Activated CD4-positive, alpha-beta T cell treated with anti-CD3 and anti-CD28 coated beads, Interleukin-2, amount 50 U/mL, for 1 hour (primary cell): ENCODE measurements at regions not wholly inside any gene's neighbourhood (a gene's known extent, or its start where the extent isn't known, plus 50 kb on each side); places are given as distances from the start of the nearest gene placed in this dataset.

ENCODE experiments used
- DNase-seq: peaks from one replicate; pipeline ENCODE4 v3.0.0-alpha.2; 2020

GRCh38 chr21:38159355-38159754 lies 97.4 kb upstream of the KCNJ15 start:
- DNase-seq, result peak; percentile 47

GRCh38 chr21:38165466-38166172 lies 91.2 kb upstream of the KCNJ15 start:
- no peak for DNase-seq

GRCh38 chr21:38166173-38166535 lies 90.6 kb upstream of the KCNJ15 start:
- DNase-seq, result no peak

GRCh38 chr21:38167345-38167744 lies 89.4 kb upstream of the KCNJ15 start:
- no peak for DNase-seq

GRCh38 chr21:38170283-38170682 lies 86.5 kb upstream of the KCNJ15 start:
- peak; percentile 1 for DNase-seq

GRCh38 chr21:38170704-38171682 lies 85.8 kb upstream of the KCNJ15 start:
- DNase-seq, result no peak

- no peak for DNase-seq
Measured at GRCh38 chr21:38171723-38172344, 85.0 kb upstream of the KCNJ15 start.

- no peak for DNase-seq
Measured at GRCh38 chr21:38173276-38174035, 83.3 kb upstream of the KCNJ15 start.

GRCh38 chr21:38175306-38175705 lies 81.5 kb upstream of the KCNJ15 start:
- DNase-seq, result no peak

- DNase-seq, result no peak
Measured at GRCh38 chr21:38177919-38178652, 78.7 kb upstream of the KCNJ15 start.

GRCh38 chr21:38178653-38179470 lies 77.9 kb upstream of the KCNJ15 start:
- DNase-seq, result no peak

- DNase-seq, result no peak
Measured at GRCh38 chr21:38179511-38179910, 77.3 kb upstream of the KCNJ15 start.

GRCh38 chr21:38181096-38181495 lies 75.7 kb upstream of the KCNJ15 start:
- DNase-seq, result no peak

GRCh38 chr21:38182370-38182985 lies 74.3 kb upstream of the KCNJ15 start:
- no peak for DNase-seq

GRCh38 chr21:38183961-38184360 lies 72.8 kb upstream of the KCNJ15 start:
- no peak for DNase-seq

GRCh38 chr21:38186661-38187270 lies 70.0 kb upstream of the KCNJ15 start:
- DNase-seq, result no peak

GRCh38 chr21:38188037-38188436 lies 68.8 kb upstream of the KCNJ15 start:
- DNase-seq, result no peak

GRCh38 chr21:38196036-38196435 lies 60.8 kb upstream of the KCNJ15 start:
- no peak for DNase-seq

- DNase-seq, result no peak
Measured at GRCh38 chr21:38202811-38203210, 54.0 kb upstream of the KCNJ15 start.

GRCh38 chr21:38203229-38203628 lies 53.6 kb upstream of the KCNJ15 start:
- no peak for DNase-seq
